OCI-LY1 (cell line): ENCODE measurements at regions not wholly inside any gene's neighbourhood (a gene's known extent, or its start where the extent isn't known, plus 50 kb on each side); places are given as distances from the start of the nearest gene placed in this dataset.

ENCODE experiments used
- CTCF ChIP-seq: fragments of 200-600 bp; sonication (generic), shearing (Covaris generic); IDR thresholded peaks from 2 replicates; pipeline ENCODE4 v1.5.1; 2017; ENCODE audit warnings: mild to moderate bottlenecking, antibody characterized with exemption, low read length, moderate library complexity, mixed read lengths
- EZH2 ChIP-seq: fragments of 200-600 bp; sonication (generic), shearing (Covaris generic); IDR thresholded peaks from 2 replicates; pipeline ENCODE4 v1.8.0; 2017; ENCODE audit warnings: borderline replicate concordance, mixed run types, mild to moderate bottlenecking, antibody characterized with exemption, low read length, moderate library complexity, mixed read lengths

GRCh38 chrX:66915893-66916292, 277.0 kb upstream of the EDA2R start:
- TF ChIP-seq CTCF = no peak
- TF ChIP-seq EZH2 = no peak
